Chondrocyte (in vitro differentiated cells): ENCODE measurements at regions not wholly inside any gene's neighbourhood (a gene's known extent, or its start where the extent isn't known, plus 50 kb on each side); places are given as distances from the start of the nearest gene placed in this dataset.

Source experiments
- DNase-seq: peaks from one replicate; pipeline ENCODE4 v3.0.0; 2021; ENCODE audit warnings: mixed read lengths, low spot score
- H3K27ac Mint-ChIP-seq: one replicate; pipeline ENCODE4 v1.8.0; 2021; ENCODE audit warnings: mild to moderate bottlenecking, moderate library complexity, mixed read lengths; ENCODE audit not compliant: unreplicated experiment
- H3K27me3 Mint-ChIP-seq: 2 replicates; pipeline ENCODE4 v1.8.0; 2021; ENCODE audit warnings: low read depth, mixed read lengths
- H3K36me3 Mint-ChIP-seq: 2 replicates; pipeline ENCODE4 v1.8.0; 2021; ENCODE audit warnings: low read depth, mixed read lengths
- H3K4me1 Mint-ChIP-seq: 2 replicates; pipeline ENCODE4 v1.8.0; 2021; ENCODE audit warnings: low read depth, mild to moderate bottlenecking, mixed read lengths
- H3K4me3 Mint-ChIP-seq: one replicate; pipeline ENCODE4 v1.8.0; 2021; ENCODE audit warnings: mild to moderate bottlenecking, moderate library complexity, mixed read lengths; ENCODE audit not compliant: unreplicated experiment
- H3K9me3 Mint-ChIP-seq: 2 replicates; pipeline ENCODE4 v1.8.0; 2021; ENCODE audit warnings: low read depth, mixed read lengths
- TF ChIP-seq, protein P1 (sequence below): fragments of 200-600 bp; sonication (generic); IDR thresholded peaks from 2 replicates; pipeline ENCODE4 v1.5.0; 2021; ENCODE audit warnings: antibody characterized with exemption, mild to moderate bottlenecking, moderate library complexity

DNA sequence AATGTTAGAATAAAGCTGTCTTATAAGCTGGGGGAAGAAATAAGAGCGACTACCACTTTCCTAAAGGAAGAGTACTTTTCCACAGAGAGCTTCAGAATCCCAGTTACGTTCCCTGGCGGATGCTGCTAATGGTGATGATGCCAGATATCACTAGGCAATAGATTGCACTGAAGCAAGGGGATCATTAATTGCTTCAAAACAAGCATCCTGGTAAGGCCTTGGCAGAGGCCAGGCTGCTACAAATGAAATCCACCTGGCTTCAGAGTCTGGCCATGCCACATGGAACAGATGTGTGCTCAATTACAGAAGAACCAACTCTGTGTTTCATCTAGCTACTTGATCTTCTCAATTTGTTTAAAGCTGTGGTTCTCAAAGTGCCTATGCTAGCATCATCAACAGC, 129.2 kb upstream of the IL12A start:
- H3K4me3 Mint-ChIP-seq = no peak overlapping the region
- no peaks in the 10 kb centered on the region for H3K9me3 Mint-ChIP-seq
- H3K27ac Mint-ChIP-seq = peak overlapping the region; percentile 3
- DNase-seq = no peak
- no peaks in the 10 kb centered on the region for H3K36me3 Mint-ChIP-seq
- H3K27me3 Mint-ChIP-seq = no peaks in the 10 kb centered on the region
- TF ChIP-seq, protein P1, sequence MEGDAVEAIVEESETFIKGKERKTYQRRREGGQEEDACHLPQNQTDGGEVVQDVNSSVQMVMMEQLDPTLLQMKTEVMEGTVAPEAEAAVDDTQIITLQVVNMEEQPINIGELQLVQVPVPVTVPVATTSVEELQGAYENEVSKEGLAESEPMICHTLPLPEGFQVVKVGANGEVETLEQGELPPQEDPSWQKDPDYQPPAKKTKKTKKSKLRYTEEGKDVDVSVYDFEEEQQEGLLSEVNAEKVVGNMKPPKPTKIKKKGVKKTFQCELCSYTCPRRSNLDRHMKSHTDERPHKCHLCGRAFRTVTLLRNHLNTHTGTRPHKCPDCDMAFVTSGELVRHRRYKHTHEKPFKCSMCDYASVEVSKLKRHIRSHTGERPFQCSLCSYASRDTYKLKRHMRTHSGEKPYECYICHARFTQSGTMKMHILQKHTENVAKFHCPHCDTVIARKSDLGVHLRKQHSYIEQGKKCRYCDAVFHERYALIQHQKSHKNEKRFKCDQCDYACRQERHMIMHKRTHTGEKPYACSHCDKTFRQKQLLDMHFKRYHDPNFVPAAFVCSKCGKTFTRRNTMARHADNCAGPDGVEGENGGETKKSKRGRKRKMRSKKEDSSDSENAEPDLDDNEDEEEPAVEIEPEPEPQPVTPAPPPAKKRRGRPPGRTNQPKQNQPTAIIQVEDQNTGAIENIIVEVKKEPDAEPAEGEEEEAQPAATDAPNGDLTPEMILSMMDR = no peak
- H3K4me1 Mint-ChIP-seq = peaks cover 68% of the 10 kb centered on the region

DNA sequence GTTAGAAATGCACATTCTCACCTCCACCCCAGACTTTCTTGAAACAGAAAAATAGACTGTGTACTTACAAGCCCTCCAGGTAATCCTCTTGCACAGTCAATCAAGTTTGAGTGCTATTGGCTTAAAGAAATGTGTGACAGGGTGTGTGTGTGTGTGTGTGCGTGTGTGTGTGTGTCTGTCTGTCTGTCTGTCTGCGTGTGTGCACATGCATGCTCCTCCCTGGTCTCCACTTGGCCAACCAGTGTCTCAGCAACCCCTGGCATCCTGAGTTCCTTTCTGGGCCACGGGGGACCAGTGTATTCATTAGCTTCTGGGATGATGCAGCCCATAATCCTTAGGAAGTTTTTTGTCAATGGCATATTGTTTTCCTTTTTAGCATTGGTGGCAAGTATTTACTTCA, 128.8 kb upstream of the IL12A start:
- TF ChIP-seq, protein P1 = no peak
- Mint-ChIP-seq H3K4me3 (no peak overlapping the region), H3K27ac (peak overlapping the region; percentile 91), H3K4me1 (peaks cover 67% of the 10 kb centered on the region), H3K36me3 (no peaks in the 10 kb centered on the region), H3K27me3 (no peaks in the 10 kb centered on the region), H3K9me3 (no peaks in the 10 kb centered on the region)
- DNase-seq = no peak

GRCh38 chr3:159860269-159861116, 128.1 kb upstream of the IL12A start:
- no peak overlapping the region for H3K4me3 Mint-ChIP-seq
- peaks cover 69% of the 10 kb centered on the region for H3K4me1 Mint-ChIP-seq
- no peak for DNase-seq
- H3K27me3 Mint-ChIP-seq = no peaks in the 10 kb centered on the region
- H3K9me3 Mint-ChIP-seq = no peaks in the 10 kb centered on the region
- no peaks in the 10 kb centered on the region for H3K36me3 Mint-ChIP-seq
- H3K27ac Mint-ChIP-seq = peak overlapping the region; percentile 91
- TF ChIP-seq, protein P1 = no peak

DNA sequence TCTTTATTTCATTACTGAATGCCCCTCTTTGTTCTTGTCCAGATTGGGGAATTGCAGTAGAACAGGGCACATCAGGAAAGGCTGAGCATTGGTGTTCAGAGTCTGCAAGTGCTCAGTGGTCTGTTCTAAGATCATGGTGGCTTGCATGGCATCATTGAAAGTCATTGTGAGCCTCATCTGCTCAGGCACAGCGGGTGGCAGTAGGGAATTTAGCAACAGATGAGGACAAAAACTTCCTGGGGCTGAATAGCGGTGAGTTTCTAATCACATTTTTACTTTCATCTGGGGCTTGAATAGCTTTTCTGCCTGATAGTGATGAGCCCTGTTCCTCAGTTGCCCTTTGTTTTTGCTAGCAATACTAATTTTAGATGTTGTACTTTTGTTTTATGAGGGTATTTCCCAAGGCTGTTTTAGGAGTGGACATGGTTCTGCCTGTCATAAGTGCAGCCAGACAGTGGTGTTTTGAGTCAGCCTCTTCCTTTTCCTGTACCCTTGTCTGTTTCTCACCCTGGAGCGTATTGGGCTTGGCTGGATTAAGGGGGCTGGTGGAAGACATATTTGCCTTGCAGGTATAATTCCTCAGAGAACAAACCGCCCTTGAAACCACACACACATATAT, 127.2 kb upstream of the IL12A start:
- H3K36me3 Mint-ChIP-seq = no peaks in the 10 kb centered on the region
- peak overlapping the region; percentile 81 for H3K27ac Mint-ChIP-seq
- H3K9me3 Mint-ChIP-seq = no peaks in the 10 kb centered on the region
- no peak for DNase-seq
- no peak overlapping the region for H3K4me3 Mint-ChIP-seq
- no peaks in the 10 kb centered on the region for H3K27me3 Mint-ChIP-seq
- TF ChIP-seq, protein P1 = no peak
- peaks cover 69% of the 10 kb centered on the region for H3K4me1 Mint-ChIP-seq

GRCh38 chr3:159865041-159865579, 123.5 kb upstream of the IL12A start:
- TF ChIP-seq, protein P1 = no peak
- Mint-ChIP-seq H3K9me3 (peaks cover 3% of the 10 kb centered on the region), H3K36me3 (peaks cover 5% of the 10 kb centered on the region), H3K4me1 (peaks cover 61% of the 10 kb centered on the region), H3K27me3 (no peaks in the 10 kb centered on the region), H3K4me3 (no peak overlapping the region), H3K27ac (peak overlapping the region; percentile 68)
- no peak for DNase-seq
